ENCODE measurements at regions not wholly inside any gene's neighbourhood (a gene's known extent, or its start where the extent isn't known, plus 50 kb on each side); places are given as distances from the start of the nearest gene placed in this dataset.

- TF ChIP-seq, protein P1, sequence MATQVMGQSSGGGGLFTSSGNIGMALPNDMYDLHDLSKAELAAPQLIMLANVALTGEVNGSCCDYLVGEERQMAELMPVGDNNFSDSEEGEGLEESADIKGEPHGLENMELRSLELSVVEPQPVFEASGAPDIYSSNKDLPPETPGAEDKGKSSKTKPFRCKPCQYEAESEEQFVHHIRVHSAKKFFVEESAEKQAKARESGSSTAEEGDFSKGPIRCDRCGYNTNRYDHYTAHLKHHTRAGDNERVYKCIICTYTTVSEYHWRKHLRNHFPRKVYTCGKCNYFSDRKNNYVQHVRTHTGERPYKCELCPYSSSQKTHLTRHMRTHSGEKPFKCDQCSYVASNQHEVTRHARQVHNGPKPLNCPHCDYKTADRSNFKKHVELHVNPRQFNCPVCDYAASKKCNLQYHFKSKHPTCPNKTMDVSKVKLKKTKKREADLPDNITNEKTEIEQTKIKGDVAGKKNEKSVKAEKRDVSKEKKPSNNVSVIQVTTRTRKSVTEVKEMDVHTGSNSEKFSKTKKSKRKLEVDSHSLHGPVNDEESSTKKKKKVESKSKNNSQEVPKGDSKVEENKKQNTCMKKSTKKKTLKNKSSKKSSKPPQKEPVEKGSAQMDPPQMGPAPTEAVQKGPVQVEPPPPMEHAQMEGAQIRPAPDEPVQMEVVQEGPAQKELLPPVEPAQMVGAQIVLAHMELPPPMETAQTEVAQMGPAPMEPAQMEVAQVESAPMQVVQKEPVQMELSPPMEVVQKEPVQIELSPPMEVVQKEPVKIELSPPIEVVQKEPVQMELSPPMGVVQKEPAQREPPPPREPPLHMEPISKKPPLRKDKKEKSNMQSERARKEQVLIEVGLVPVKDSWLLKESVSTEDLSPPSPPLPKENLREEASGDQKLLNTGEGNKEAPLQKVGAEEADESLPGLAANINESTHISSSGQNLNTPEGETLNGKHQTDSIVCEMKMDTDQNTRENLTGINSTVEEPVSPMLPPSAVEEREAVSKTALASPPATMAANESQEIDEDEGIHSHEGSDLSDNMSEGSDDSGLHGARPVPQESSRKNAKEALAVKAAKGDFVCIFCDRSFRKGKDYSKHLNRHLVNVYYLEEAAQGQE (IDR thresholded peaks at IDR 0.05), result no peak
Measured at GRCh38 chr9:1311462-1312042, 261.4 kb downstream of the DMRT2 start (continued).

- no peak overlapping the region for H3K9ac ChIP-seq (ENCODE audit: low read depth in 1 of 2, low read length in 2 of 2)
- H3K4me1 ChIP-seq (ENCODE audit: control insufficient read depth in 4 of 4, insufficient read depth in 4 of 4, low read length in 3 of 4), result no peaks in the 10 kb centered on the region
- H3K9me3 ChIP-seq (ENCODE audit: control insufficient read depth in 4 of 4, low read length in 3 of 4), result peaks cover 0 to 2% (median 0%) of the 10 kb centered on the region in 4 donors
- H3K36me3 ChIP-seq (ENCODE audit: control insufficient read depth in 4 of 4, insufficient read depth in 3 of 4, low read depth in 1 of 4, low read length in 3 of 4), result no peaks in the 10 kb centered on the region
- no peak overlapping the region for H3K4me3 ChIP-seq (ENCODE audit: low read depth in 1 of 3, low read length in 3 of 3)
- no peaks in the 10 kb centered on the region for H3K27me3 ChIP-seq (ENCODE audit: control insufficient read depth in 4 of 4, insufficient read depth in 4 of 4, low read length in 3 of 4)
- 77% methylated on average over 4 of the region's 4 CpGs for WGBS
- no peak for DNase-seq (ENCODE audit: low spot score)
- H3K27ac ChIP-seq (ENCODE audit: low read depth in 1 of 2, low read length in 2 of 2), result no peak overlapping the region
- TF ChIP-seq EGR1 (IDR thresholded peaks at IDR 0.05; ENCODE audit: low read depth in 2 of 2), result no peak
- no peak for TF ChIP-seq FOXA2 (IDR thresholded peaks at IDR 0.05)
- no peak for TF ChIP-seq NR2F2 (IDR thresholded peaks at IDR 0.05)
- TF ChIP-seq, protein P2, sequence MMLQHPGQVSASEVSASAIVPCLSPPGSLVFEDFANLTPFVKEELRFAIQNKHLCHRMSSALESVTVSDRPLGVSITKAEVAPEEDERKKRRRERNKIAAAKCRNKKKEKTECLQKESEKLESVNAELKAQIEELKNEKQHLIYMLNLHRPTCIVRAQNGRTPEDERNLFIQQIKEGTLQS (IDR thresholded peaks at IDR 0.05), result no peak
- no peak for TF ChIP-seq ZBTB33 (IDR thresholded peaks at IDR 0.05)
- no peak for TF ChIP-seq FOXA1 (IDR thresholded peaks at IDR 0.05)
- TF ChIP-seq HNF4G (IDR thresholded peaks at IDR 0.05), result no peak
- no peak for TF ChIP-seq JUND (IDR thresholded peaks at IDR 0.05)
- no peak for TF ChIP-seq MAX (IDR thresholded peaks at IDR 0.05)
- TF ChIP-seq HNF4A (conservative IDR thresholded peaks at IDR 0.05), result no peak
- TF ChIP-seq YY1 (IDR thresholded peaks at IDR 0.05), result no peak
- TF ChIP-seq CTCF (IDR thresholded peaks at IDR 0.05; ENCODE audit: low read depth, low read length, missing input control), result no peak
- no peak for TF ChIP-seq SP1 (IDR thresholded peaks at IDR 0.05)
- no peak for TF ChIP-seq GABPA (IDR thresholded peaks at IDR 0.05 in 1 of 2, conservative IDR thresholded peaks at IDR 0.05 in 1 of 2)
- TF ChIP-seq, protein P1 (IDR thresholded peaks at IDR 0.05), result no peak
- TF ChIP-seq RAD21 (IDR thresholded peaks at IDR 0.05), result no peak
- TF ChIP-seq RXRA (IDR thresholded peaks at IDR 0.05), result no peak
- no peak for TF ChIP-seq TAF1 (conservative IDR thresholded peaks at IDR 0.05)
Measured at GRCh38 chr9:1319436-1319835, 269.3 kb downstream of the DMRT2 start.

Measured in liver (tissue), 8 donors.